Peyer's patch (tissue), 4 donors: ENCODE measurements at regions not wholly inside any gene's neighbourhood (a gene's known extent, or its start where the extent isn't known, plus 50 kb on each side); places are given as distances from the start of the nearest gene placed in this dataset.

Experiments used
- POLR2A ChIP-seq, 2 donors: fragments of 450-650 bp; IDR thresholded peaks; one replicate each; pipeline ENCODE4 v1.5.1; 2017; ENCODE audit warnings: antibody characterized with exemption in 2 of 2, mild to moderate bottlenecking in 2 of 2, moderate library complexity in 2 of 2
- TF ChIP-seq, protein P1 (sequence below), 6 experiments: fragments of 450-650 bp in 4 of 6; fragments of 200-600 bp in 2 of 6; sonication (generic) in 1 of 6; IDR thresholded peaks; one replicate each; pipeline ENCODE4 v1.5.1; 2017 to 2019; ENCODE audit warnings: antibody characterized with exemption in 6 of 6, mild to moderate bottlenecking in 3 of 6, moderate library complexity in 1 of 6

GRCh38 chr3:181987736-181988135, 276.0 kb downstream of the SOX2 start:
- TF ChIP-seq, protein P1, sequence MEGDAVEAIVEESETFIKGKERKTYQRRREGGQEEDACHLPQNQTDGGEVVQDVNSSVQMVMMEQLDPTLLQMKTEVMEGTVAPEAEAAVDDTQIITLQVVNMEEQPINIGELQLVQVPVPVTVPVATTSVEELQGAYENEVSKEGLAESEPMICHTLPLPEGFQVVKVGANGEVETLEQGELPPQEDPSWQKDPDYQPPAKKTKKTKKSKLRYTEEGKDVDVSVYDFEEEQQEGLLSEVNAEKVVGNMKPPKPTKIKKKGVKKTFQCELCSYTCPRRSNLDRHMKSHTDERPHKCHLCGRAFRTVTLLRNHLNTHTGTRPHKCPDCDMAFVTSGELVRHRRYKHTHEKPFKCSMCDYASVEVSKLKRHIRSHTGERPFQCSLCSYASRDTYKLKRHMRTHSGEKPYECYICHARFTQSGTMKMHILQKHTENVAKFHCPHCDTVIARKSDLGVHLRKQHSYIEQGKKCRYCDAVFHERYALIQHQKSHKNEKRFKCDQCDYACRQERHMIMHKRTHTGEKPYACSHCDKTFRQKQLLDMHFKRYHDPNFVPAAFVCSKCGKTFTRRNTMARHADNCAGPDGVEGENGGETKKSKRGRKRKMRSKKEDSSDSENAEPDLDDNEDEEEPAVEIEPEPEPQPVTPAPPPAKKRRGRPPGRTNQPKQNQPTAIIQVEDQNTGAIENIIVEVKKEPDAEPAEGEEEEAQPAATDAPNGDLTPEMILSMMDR (IDR thresholded peaks at IDR 0.05), result no peak
- no peak for TF ChIP-seq POLR2A (IDR thresholded peaks at IDR 0.05)
